ENCODE measurements at regions not wholly inside any gene's neighbourhood (a gene's known extent, or its start where the extent isn't known, plus 50 kb on each side); places are given as distances from the start of the nearest gene placed in this dataset.

DNA sequence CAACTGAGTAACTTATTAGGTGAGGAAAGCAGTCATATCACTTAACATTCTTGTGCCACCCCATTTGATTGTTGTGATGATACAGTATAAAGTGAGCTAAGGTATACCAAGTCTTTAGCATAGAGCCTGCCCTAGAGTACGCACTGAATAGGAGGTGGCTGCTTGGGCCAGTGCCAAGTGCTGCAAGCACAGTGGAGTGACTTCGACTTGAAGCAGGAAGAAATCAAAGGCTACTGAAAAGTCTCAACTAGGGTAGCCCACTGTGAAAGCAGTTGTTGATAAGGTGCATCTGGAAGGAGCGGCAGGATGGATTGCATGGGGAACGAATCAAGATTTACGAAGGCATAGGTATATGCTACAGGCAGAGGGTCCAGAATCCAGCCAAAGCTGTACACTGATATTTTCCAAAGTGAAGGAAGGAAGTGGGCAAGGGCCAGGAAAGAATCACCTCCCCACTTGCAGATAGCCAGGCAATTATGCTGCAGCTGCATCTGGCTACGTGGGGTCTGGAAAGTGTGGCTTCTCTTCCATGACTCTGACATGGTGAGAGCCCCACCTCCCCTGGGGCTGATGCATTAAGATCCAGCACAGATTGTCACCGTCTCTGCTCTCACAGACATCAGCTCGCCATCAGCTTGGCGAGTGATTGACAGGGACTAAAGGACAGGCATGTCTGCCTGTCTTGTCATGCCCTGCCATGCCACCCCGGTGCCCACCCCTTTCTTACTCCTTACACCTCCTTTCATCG is 287.0 kb upstream of the PLXNA2 start:
- TF ChIP-seq POLR2A (IDR thresholded peaks at IDR 0.05; ENCODE audit: low read depth, low read length), result no peak
- no peak for TF ChIP-seq TAF1 (IDR thresholded peaks at IDR 0.05; ENCODE audit: low read depth, low read length)

Data from GM12891 (cell line).